Stomach (tissue), 4 donors: ENCODE measurements at regions not wholly inside any gene's neighbourhood (a gene's known extent, or its start where the extent isn't known, plus 50 kb on each side); places are given as distances from the start of the nearest gene placed in this dataset.

Experiments
- EP300 ChIP-seq: sonication (generic); formaldehyde crosslinking; IDR thresholded peaks from one replicate; pipeline ENCODE4 v1.6.1; 2017; ENCODE audit warnings: antibody characterized with exemption
- POLR2A ChIP-seq, 4 donors: fragments of 450-650 bp; IDR thresholded peaks; one replicate each; pipeline ENCODE4 v1.6.1; 2016; ENCODE audit warnings: antibody characterized with exemption in 4 of 4, control low read depth in 2 of 4, mild to moderate bottlenecking in 1 of 4, moderate library complexity in 1 of 4
- POLR2AphosphoS5 ChIP-seq, 3 donors: sonication (generic); formaldehyde crosslinking; IDR thresholded peaks; one replicate each; pipeline ENCODE4 v1.6.1; 2016; ENCODE audit warnings: antibody characterized with exemption in 3 of 3
- TF ChIP-seq, protein P1 (sequence below), 7 experiments: fragments of 450-650 bp in 4 of 7; fragments of 200-600 bp in 3 of 7; sonication (generic) in 3 of 7; IDR thresholded peaks; one replicate each; pipeline ENCODE4 v1.5.1; 2016 to 2019; ENCODE audit warnings: antibody characterized with exemption in 7 of 7, control low read depth in 2 of 7, mild to moderate bottlenecking in 1 of 7

GRCh38 chr6:5851261-5851757 is 155.4 kb downstream of the NRN1 start:
- no peak for TF ChIP-seq POLR2AphosphoS5 (IDR thresholded peaks at IDR 0.05)
- TF ChIP-seq EP300, result no peak
- TF ChIP-seq, protein P1, sequence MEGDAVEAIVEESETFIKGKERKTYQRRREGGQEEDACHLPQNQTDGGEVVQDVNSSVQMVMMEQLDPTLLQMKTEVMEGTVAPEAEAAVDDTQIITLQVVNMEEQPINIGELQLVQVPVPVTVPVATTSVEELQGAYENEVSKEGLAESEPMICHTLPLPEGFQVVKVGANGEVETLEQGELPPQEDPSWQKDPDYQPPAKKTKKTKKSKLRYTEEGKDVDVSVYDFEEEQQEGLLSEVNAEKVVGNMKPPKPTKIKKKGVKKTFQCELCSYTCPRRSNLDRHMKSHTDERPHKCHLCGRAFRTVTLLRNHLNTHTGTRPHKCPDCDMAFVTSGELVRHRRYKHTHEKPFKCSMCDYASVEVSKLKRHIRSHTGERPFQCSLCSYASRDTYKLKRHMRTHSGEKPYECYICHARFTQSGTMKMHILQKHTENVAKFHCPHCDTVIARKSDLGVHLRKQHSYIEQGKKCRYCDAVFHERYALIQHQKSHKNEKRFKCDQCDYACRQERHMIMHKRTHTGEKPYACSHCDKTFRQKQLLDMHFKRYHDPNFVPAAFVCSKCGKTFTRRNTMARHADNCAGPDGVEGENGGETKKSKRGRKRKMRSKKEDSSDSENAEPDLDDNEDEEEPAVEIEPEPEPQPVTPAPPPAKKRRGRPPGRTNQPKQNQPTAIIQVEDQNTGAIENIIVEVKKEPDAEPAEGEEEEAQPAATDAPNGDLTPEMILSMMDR (IDR thresholded peaks at IDR 0.05), result no peak
- TF ChIP-seq POLR2A (IDR thresholded peaks at IDR 0.05), result no peak
